ENCODE measurements at regions not wholly inside any gene's neighbourhood (a gene's known extent, or its start where the extent isn't known, plus 50 kb on each side); places are given as distances from the start of the nearest gene placed in this dataset.
"Not testable (repeated sequence)": the region's sequence is repeated elsewhere in the genome, so short reads cannot be mapped to it uniquely, and the experiment has no call there.

DNA sequence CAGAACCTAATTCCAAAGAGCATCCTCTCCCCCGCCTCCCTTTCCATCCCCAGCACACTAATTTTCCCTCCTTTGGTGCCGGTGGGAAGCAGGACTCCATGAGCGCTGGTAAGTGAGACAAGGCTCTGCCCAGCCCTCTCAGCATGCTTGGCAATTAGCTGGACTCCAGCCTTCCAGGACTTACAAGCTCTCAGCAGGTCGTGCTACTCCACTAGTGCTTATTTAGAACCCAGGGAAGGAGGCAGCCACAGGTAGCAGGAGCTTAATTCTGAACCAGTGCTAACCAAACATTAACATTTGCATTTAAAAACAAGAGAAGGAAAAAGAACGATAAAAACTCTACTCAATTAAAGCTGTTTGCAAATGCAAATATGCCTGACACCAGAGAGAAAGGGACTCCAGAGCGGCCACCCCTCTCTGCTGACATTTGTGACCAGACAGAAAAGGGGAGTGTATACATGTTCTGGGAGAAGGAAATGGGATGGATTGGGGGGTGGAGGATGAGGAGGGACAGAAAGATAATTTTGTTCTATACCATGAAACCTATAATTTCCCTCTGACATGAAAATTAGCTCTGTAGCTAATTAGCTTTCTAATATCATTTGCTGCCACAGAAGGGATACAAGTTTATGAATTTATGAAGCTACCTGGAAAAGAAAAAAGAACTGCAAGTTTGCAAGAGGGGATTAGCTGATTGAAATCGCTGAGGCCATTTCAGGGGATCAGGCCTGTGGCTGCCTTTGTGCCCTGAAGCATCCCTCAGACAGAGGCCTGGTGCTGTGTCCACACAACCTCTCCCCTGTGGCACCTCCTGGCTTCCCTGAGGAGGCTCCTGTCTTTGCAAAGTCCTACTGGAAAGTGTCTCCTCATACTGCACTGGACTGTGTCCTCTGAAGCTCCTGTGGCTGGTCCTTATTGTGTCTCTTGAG, 266.3 kb downstream of the SEC61B start:
- no peaks in the 10 kb centered on the region for H3K27me3 ChIP-seq
- TF ChIP-seq POLR2A (IDR thresholded peaks at IDR 0.05) (no peak), POLR2AphosphoS5 (IDR thresholded peaks at IDR 0.05) (no peak), EP300 (IDR thresholded peaks at IDR 0.05) (no peak)
- TF ChIP-seq, protein P1, sequence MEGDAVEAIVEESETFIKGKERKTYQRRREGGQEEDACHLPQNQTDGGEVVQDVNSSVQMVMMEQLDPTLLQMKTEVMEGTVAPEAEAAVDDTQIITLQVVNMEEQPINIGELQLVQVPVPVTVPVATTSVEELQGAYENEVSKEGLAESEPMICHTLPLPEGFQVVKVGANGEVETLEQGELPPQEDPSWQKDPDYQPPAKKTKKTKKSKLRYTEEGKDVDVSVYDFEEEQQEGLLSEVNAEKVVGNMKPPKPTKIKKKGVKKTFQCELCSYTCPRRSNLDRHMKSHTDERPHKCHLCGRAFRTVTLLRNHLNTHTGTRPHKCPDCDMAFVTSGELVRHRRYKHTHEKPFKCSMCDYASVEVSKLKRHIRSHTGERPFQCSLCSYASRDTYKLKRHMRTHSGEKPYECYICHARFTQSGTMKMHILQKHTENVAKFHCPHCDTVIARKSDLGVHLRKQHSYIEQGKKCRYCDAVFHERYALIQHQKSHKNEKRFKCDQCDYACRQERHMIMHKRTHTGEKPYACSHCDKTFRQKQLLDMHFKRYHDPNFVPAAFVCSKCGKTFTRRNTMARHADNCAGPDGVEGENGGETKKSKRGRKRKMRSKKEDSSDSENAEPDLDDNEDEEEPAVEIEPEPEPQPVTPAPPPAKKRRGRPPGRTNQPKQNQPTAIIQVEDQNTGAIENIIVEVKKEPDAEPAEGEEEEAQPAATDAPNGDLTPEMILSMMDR (IDR thresholded peaks at IDR 0.05), result no peak
- H3K4me1 ChIP-seq, result no peaks in the 10 kb centered on the region
- no peaks in the 10 kb centered on the region for H3K36me3 ChIP-seq
- H3K27ac ChIP-seq, result no peak overlapping the region
- no peak overlapping the region for H3K4me3 ChIP-seq
- DNase-seq (ENCODE audit: low spot score in 2 of 2), result no peak
- no peaks in the 10 kb centered on the region for H3K9me3 ChIP-seq
- 71% methylated on average over 7 of the region's 7 CpGs for WGBS

DNA sequence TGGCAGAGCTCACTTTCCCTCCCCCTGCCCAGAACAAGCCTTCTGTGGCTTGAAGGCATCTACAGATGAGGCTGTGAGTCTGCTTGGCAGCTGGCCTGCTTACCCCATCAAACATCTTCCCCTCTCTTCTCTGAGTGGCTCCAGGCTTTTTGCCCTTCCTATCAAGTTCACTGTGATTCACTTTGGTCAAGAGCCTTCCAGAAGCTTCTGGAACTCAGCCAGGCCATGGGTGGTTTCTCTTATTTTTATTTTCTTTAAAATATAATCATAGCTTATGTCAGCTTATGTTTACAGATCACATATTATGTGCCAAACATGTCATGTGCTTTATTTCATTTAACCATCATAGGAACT, 267.0 kb downstream of the SEC61B start:
- DNase-seq (ENCODE audit: low spot score in 2 of 2), result no peak
- Histone ChIP-seq H3K27ac (no peak overlapping the region), H3K27me3 (no peaks in the 10 kb centered on the region), H3K9me3 (no peaks in the 10 kb centered on the region), H3K4me1 (no peaks in the 10 kb centered on the region), H3K36me3 (no peaks in the 10 kb centered on the region), H3K4me3 (no peak overlapping the region)
- TF ChIP-seq, protein P1 (IDR thresholded peaks at IDR 0.05), result no peak
- no peak for TF ChIP-seq POLR2AphosphoS5 (IDR thresholded peaks at IDR 0.05)
- no peak for TF ChIP-seq EP300 (IDR thresholded peaks at IDR 0.05)
- TF ChIP-seq POLR2A (IDR thresholded peaks at IDR 0.05), result no peak

DNA sequence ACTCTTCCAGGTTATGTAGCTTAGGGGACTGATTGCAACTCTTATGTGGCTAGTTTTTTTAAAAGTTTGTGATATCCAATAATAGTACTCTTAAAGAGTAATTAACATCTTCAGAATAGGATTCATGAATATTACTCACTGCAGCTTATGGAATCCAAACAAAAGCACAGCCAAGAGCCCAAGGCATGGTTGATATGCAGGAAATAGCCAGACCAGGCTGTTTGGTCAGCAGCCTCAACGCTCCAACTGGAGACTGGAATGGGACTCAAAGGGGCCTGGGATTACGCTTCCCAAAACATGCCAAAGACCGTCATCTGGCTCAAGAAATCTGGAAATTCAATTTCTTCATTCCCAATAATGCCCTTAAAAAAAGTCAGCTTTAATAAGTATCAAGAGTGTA, 268.6 kb downstream of the SEC61B start:
- no peaks in the 10 kb centered on the region for H3K9me3 ChIP-seq
- DNase-seq (ENCODE audit: low spot score in 2 of 2), result no peak
- no peaks in the 10 kb centered on the region for H3K4me1 ChIP-seq
- no peak overlapping the region for H3K27ac ChIP-seq
- no peak overlapping the region for H3K4me3 ChIP-seq
- no peaks in the 10 kb centered on the region for H3K27me3 ChIP-seq
- WGBS, result 50% methylated on average over 3 of the region's 3 CpGs
- no peaks in the 10 kb centered on the region for H3K36me3 ChIP-seq
- TF ChIP-seq, protein P1 (IDR thresholded peaks at IDR 0.05), result no peak
- TF ChIP-seq POLR2A (IDR thresholded peaks at IDR 0.05), result no peak

- no peak for TF ChIP-seq POLR2AphosphoS5 (IDR thresholded peaks at IDR 0.05)
- TF ChIP-seq, protein P1 (IDR thresholded peaks at IDR 0.05), result no peak
- TF ChIP-seq POLR2A (IDR thresholded peaks at IDR 0.05), result no peak
- no peak for TF ChIP-seq EP300 (IDR thresholded peaks at IDR 0.05)
- Histone ChIP-seq H3K27ac (no peak overlapping the region), H3K4me3 (no peak overlapping the region), H3K9me3 (no peaks in the 10 kb centered on the region), H3K36me3 (no peaks in the 10 kb centered on the region), H3K4me1 (no peaks in the 10 kb centered on the region), H3K27me3 (no peaks in the 10 kb centered on the region)
- WGBS, result 71% methylated on average over 10 of the region's 10 CpGs
- DNase-seq (ENCODE audit: low spot score in 2 of 2), result no peak
These were observed 269.5 kb downstream of the SEC61B start for GRCh38 chr9:99491408-99492158.

DNA sequence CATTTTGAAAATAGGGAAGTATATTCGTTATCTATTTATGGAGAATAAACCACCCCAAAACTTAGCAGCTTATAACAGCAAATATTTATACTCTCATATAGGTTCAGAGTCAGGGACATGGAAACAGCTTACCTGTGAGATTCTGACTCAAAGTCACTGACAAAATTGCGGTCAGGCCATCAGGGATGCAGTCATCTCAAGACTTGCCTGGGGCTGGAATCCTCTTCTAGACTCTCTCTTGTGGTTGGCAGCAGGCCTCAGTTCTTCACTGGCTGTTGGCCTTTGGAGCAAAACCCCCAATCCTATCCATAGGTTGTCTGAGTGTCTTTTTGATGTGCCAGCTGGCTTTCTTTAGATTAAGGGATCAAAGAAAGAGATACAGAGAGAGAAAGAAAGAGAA, 275.6 kb downstream of the SEC61B start:
- no peaks in the 10 kb centered on the region for H3K9me3 ChIP-seq
- no peak overlapping the region for H3K27ac ChIP-seq
- no peak for DNase-seq (ENCODE audit: low spot score in 2 of 2)
- H3K4me1 ChIP-seq, result no peaks in the 10 kb centered on the region
- WGBS, result 99% methylated on average over 2 of the region's 2 CpGs
- H3K36me3 ChIP-seq, result no peaks in the 10 kb centered on the region
- H3K27me3 ChIP-seq, result no peaks in the 10 kb centered on the region
- TF ChIP-seq, protein P1 (IDR thresholded peaks at IDR 0.05), result no peak
- H3K4me3 ChIP-seq, result no peak overlapping the region

DNA sequence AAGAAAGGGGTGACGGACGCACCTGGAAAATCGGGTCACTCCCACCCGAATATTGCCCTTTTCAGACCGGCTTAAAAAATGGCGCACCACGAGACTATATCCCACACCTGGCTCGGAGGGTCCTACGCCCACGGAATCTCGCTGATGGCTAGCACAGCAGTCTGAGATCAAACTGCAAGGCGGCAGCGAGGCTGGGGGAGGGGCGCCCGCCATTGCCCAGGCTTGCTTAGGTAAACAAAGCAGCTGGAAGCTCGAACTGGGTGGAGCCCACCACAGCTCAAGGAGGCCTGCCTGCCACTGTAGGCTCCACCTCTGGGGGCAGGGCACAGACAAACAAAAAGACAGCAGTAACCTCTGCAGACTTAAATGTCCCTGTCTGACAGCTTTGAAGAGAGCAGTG, 276.9 kb downstream of the SEC61B start:
- not testable (repeated sequence) for H3K4me3 ChIP-seq; DNase-seq (ENCODE audit: low spot score in 2 of 2); H3K27me3 ChIP-seq; H3K27ac ChIP-seq; H3K9me3 ChIP-seq; H3K4me1 ChIP-seq; H3K36me3 ChIP-seq
- 31% methylated on average over 7 of the region's 16 CpGs for WGBS
